Coronary artery (tissue), 2 donors: ENCODE measurements at regions not wholly inside any gene's neighbourhood (a gene's known extent, or its start where the extent isn't known, plus 50 kb on each side); places are given as distances from the start of the nearest gene placed in this dataset.

Experiments used
- DNase-seq: peaks from one replicate; pipeline ENCODE4 v3.0.0-alpha.2; 2017; ENCODE audit warnings: low spot score
- H3K27ac ChIP-seq, 2 donors: fragments of 200-600 bp; sonication (generic); one replicate each; pipeline ENCODE4 v1.5.1; 2016 to 2019
- H3K4me3 ChIP-seq: fragments of 200-600 bp; sonication (generic); 2 replicates; pipeline ENCODE4 v1.5.1; 2016; ENCODE audit warnings: mild to moderate bottlenecking, moderate library complexity
- TF ChIP-seq, protein P1 (sequence below): fragments of 200-600 bp; sonication (generic); IDR thresholded peaks from one replicate; pipeline ENCODE4 v1.5.1; 2019; ENCODE audit warnings: antibody characterized with exemption

DNA sequence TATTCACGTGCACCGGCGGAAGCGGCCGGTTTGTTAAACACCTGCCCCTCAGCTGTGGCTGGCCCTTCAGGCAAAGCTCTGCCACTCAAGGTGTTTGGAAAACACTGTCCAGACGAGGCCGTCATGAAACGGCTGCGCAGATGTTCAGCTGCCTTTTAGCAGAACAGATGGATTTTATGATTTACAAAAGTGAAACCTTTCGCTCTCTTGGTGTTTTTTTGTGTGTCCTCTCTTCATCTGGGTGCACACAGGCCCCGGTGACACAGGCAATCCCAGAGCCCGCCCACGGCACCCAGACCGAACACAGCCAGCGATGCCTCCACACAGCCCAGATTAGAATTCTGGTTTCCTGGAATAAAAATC is 397.0 kb downstream of the SMOC2 start:
- TF ChIP-seq, protein P1, sequence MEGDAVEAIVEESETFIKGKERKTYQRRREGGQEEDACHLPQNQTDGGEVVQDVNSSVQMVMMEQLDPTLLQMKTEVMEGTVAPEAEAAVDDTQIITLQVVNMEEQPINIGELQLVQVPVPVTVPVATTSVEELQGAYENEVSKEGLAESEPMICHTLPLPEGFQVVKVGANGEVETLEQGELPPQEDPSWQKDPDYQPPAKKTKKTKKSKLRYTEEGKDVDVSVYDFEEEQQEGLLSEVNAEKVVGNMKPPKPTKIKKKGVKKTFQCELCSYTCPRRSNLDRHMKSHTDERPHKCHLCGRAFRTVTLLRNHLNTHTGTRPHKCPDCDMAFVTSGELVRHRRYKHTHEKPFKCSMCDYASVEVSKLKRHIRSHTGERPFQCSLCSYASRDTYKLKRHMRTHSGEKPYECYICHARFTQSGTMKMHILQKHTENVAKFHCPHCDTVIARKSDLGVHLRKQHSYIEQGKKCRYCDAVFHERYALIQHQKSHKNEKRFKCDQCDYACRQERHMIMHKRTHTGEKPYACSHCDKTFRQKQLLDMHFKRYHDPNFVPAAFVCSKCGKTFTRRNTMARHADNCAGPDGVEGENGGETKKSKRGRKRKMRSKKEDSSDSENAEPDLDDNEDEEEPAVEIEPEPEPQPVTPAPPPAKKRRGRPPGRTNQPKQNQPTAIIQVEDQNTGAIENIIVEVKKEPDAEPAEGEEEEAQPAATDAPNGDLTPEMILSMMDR = no peak
- Histone ChIP-seq H3K4me3 (no peak overlapping the region), H3K27ac (no peak overlapping the region)
- DNase-seq = no peak

DNA sequence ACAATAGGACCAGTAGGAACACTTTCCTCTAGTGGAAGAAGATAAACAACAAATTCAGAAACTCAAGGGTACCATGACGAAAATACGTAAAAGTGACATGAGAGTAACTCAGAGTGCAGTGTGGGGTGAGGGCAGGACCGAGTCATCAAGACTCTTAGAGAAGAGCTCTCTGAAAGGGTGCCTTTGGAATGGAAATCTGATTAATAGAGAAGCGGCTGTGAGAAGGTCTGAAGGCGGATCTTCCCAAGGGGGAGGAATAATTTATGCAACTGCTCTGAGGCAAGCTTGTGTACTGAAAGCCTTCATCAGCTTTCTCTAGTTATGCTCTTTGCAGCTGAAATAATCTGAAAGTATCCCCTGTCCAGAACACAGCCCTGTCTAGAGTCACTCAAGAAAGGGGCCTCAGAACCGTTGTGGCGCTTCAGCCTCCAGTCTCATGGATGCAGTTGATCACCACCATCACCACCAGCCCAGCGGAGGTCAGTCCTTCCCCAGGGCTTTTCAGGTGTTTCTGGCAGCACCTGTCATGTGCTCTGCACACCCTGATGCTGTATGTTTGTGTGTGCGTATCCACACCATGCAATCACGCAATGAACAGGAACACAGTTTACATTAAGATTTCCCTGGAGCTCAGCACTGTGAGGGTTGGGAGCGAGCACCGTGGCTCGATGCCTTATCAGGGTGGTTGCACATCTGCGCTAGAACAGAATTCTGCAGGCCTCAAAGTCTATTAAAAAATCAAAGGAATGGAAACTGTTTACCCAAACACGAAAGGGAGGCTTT is 396.5 kb downstream of the SMOC2 start:
- no peak for DNase-seq
- TF ChIP-seq, protein P1 = no peak
- Histone ChIP-seq H3K27ac (no peak overlapping the region), H3K4me3 (no peak overlapping the region)

DNA sequence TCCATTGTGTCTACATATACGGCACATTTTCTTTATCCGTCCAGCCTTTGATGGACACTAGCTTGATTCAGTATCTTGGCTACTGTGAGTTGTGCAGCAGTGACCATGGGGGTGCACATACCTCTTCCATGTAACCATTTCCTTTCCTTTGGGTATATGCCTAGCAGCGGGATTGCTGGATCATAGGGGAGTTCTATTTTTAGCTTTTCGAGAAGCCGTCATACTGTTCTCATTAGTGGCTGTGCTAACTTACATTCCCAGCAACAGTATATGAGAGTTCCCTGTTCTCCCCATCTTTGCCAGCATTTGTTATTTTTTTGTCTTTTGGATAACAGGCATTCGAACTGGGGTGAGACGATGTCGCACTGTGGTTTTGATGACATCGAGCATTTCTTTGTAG is 395.0 kb downstream of the SMOC2 start:
- Histone ChIP-seq H3K27ac (no peak overlapping the region), H3K4me3 (no peak overlapping the region)
- TF ChIP-seq, protein P1 = no peak
- DNase-seq = no peak

DNA sequence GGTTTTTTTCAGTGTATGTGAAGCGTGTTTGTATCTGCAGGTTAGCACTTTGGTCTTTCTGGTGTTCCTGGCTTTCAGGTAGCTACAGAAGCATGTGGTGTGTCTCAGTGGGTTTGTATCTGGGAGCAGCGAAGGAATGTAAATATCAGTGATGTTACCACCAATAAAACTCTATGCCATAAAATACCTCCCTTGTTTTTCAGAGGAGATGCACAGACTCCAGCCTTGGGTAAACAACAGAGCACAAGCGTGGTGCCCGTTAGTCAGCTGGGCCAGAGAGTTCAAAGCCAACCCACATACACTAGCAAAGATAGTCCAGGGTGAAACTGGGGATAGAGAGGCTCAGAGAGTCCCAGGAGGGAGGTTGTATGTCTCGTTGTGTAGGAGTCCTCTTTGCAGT is 393.8 kb downstream of the SMOC2 start:
- no peak for DNase-seq
- Histone ChIP-seq H3K27ac (no peak overlapping the region), H3K4me3 (no peak overlapping the region)
- TF ChIP-seq, protein P1 = no peak

DNA sequence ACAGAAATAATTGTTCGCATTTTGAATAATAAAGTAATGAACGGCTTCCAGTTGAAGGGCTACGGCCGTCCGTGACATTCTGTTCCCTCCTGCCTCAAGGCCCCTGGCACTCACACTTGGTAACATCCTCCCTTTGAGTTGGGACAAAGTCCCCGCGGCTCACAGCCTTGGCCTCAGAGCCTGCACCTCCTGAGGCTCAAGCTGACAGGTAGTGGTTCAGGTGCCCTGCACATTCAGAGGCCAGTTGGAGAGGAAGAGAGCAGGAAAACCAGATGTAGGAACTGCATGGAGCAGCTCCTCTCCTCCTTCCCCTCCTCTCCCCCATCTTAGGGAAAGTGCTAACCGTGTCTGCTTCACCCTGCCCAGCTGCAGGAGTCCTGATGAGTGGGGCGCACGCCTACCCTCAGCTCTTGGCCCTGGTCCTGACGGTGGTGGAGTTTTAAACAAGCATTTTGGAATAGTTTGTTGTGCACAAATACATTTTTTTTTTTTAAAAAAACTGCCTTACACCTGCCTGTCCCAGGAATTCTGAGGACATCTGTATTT is 393.1 kb downstream of the SMOC2 start:
- H3K27ac ChIP-seq = no peak overlapping the region
- DNase-seq = no peak
- no peak overlapping the region for H3K4me3 ChIP-seq
- TF ChIP-seq, protein P1 = no peak

DNA sequence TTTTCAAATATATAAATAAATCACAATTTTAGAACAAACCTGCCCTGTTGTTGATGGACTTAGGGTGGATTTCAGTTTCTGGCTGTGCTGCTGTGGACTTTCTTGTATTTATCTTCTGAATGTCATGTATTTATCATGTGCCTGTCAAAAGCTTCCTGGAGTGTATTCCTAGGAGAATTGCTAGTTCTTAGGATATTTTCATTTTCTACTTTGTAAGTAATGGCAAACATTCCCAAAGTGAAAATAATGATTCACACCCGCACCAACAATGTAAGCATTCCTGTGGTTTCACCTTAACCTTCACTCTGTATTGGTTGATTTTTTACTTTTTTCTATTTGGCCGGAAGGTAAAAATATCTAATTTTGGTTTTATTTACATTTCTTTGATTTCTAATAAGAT is 387.8 kb downstream of the SMOC2 start:
- Histone ChIP-seq H3K4me3 (no peak overlapping the region), H3K27ac (no peak overlapping the region)
- DNase-seq = no peak
- TF ChIP-seq, protein P1 = no peak

DNA sequence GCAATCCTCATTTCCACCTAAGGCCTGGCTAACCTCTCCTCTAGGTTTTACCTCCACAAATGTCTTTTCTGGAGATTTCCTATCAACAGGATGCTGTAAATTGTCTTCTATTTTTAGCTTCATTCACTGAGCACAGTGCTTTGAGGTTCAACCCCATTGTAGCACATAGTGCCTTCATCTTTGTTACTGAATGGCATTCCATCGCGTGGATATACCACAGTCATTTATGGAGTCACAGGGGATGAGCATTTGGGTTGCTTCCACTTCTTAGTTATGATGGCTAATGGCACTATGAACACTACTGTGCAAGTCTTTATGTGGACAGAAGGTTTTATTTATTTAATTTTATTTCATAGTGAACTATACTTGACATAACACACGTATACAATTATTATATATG is 387.1 kb downstream of the SMOC2 start:
- DNase-seq = no peak
- TF ChIP-seq, protein P1 = no peak

More for the DNA sequence above, 387.1 kb downstream of the SMOC2 start:
- Histone ChIP-seq H3K4me3 (no peak overlapping the region), H3K27ac (no peak overlapping the region)
